Epithelial cell of proximal tubule (primary cell): ENCODE measurements at regions not wholly inside any gene's neighbourhood (a gene's known extent, or its start where the extent isn't known, plus 50 kb on each side); places are given as distances from the start of the nearest gene placed in this dataset.

Experiments
- DNase-seq: peaks from one replicate; pipeline ENCODE4 v3.0.0-alpha.2; 2011; ENCODE audit warnings: low read depth
- H3K4me3 ChIP-seq: 2 replicates; pipeline ENCODE4 v1.5.1; 2011; ENCODE audit warnings: low read depth, mild to moderate bottlenecking, low read length
- CTCF ChIP-seq: conservative IDR thresholded peaks from 2 replicates; pipeline ENCODE4 v1.5.1; 2012; ENCODE audit warnings: low read depth, mild to moderate bottlenecking, low read length

GRCh38 chr22:49491221-49491635 is 336.4 kb downstream of the BRD1 start:
- H3K4me3 ChIP-seq: no peak overlapping the region
- TF ChIP-seq CTCF: no peak
- DNase-seq: no peak

GRCh38 chr22:49490692-49491091 is 337.0 kb downstream of the BRD1 start:
- no peak overlapping the region for H3K4me3 ChIP-seq
- no peak for DNase-seq
- TF ChIP-seq CTCF: no peak

GRCh38 chr22:49489821-49490220 is 337.9 kb downstream of the BRD1 start:
- TF ChIP-seq CTCF: no peak
- no peak overlapping the region for H3K4me3 ChIP-seq
- no peak for DNase-seq

GRCh38 chr22:49488943-49489342 is 338.7 kb downstream of the BRD1 start:
- no peak for TF ChIP-seq CTCF
- no peak for DNase-seq
- H3K4me3 ChIP-seq: no peak overlapping the region

GRCh38 chr22:49487950-49488349 is 339.7 kb downstream of the BRD1 start:
- no peak for DNase-seq
- H3K4me3 ChIP-seq: no peak overlapping the region
- no peak for TF ChIP-seq CTCF

GRCh38 chr22:49486225-49486624 is 341.4 kb downstream of the BRD1 start:
- DNase-seq: no peak
- H3K4me3 ChIP-seq: no peak overlapping the region
- no peak for TF ChIP-seq CTCF

- no peak overlapping the region for H3K4me3 ChIP-seq
- DNase-seq: no peak
- no peak for TF ChIP-seq CTCF
Observed at GRCh38 chr22:49483946-49484345, 343.7 kb downstream of the BRD1 start.
